Adrenal gland (tissue), 9 donors: ENCODE measurements at regions not wholly inside any gene's neighbourhood (a gene's known extent, or its start where the extent isn't known, plus 50 kb on each side); places are given as distances from the start of the nearest gene placed in this dataset.
A peak's percentile ranks its signal among the peaks of the same experiment; 100 is the strongest.

ENCODE experiments used
- DNase-seq, 7 donors: peaks; one replicate each; pipeline ENCODE4 v3.0.0-alpha.2; 2019 to 2020
- H3K27ac ChIP-seq, 5 donors: fragments of 200-600 bp; sonication (generic) in 4 of 5; 1 replicate in 3 of 5; 2 replicates in 2 of 5; pipeline versions ENCODE4 v1.5.1 to v1.8.0; 2016 to 2020; ENCODE audit warnings: mild to moderate bottlenecking in 1 of 5
- H3K27me3 ChIP-seq: fragments of 200-600 bp; 2 replicates; pipeline ENCODE4 v1.8.0; 2021
- H3K36me3 ChIP-seq, 2 donors: fragments of 200-600 bp; replicated peaks in 1 of 2; 1 replicate in 1 of 2; 2 replicates in 1 of 2; pipeline versions ENCODE4 v1.5.1 to v1.8.0; 2018 to 2022
- H3K4me1 ChIP-seq, 2 donors: fragments of 200-600 bp; replicated peaks in 1 of 2; 1 replicate in 1 of 2; 2 replicates in 1 of 2; pipeline versions ENCODE4 v1.5.1 to v1.8.0; 2018 to 2021
- H3K4me3 ChIP-seq, 4 donors: fragments of 200-600 bp; sonication (generic) in 3 of 4; one replicate each; pipeline ENCODE4 v1.5.1; 2016 to 2018
- H3K9me3 ChIP-seq, 3 donors: fragments of 200-600 bp; sonication (generic) in 1 of 3; replicated peaks in 1 of 3; 1 replicate in 2 of 3; 2 replicates in 1 of 3; pipeline versions ENCODE4 v1.5.1 to v1.8.0; 2016 to 2021
- CTCF ChIP-seq, 6 experiments: fragments of 450-650 bp in 4 of 6; fragments of 200-600 bp in 2 of 6; sonication (generic) in 1 of 6; IDR thresholded peaks; 1 replicate in 5 of 6; 2 replicates in 1 of 6; pipeline versions ENCODE4 v1.5.1 to v1.8.0; 2016 to 2021; ENCODE audit warnings: antibody characterized with exemption in 6 of 6, mild to moderate bottlenecking in 2 of 6, moderate library complexity in 1 of 6
- POLR2A ChIP-seq, 2 donors: fragments of 450-650 bp; IDR thresholded peaks; one replicate each; pipeline ENCODE4 v1.6.1; 2017; ENCODE audit warnings: antibody characterized with exemption in 2 of 2, mild to moderate bottlenecking in 2 of 2, moderate library complexity in 1 of 2
- WGBS, 4 donors: extraction: QIAGEN DNeasy Blood & Tissue Kit in 2 of 4; methylation state at CpG; one replicate each; pipeline versions ENCODE4 v1.1.5 to v1.1.7; 2013 to 2017; 5-methylcytosine and 5-hydroxymethylcytosine counted together
- intact Hi-C, 2 donors: fragments of 100-400 bp; cut with DNase I; formaldehyde crosslinking; loops; one replicate each; pipeline versions ENCODE4 v1.14.1 to v1.15.0; 2022 to 2023
- donor health status: healthy with polysubstance abuse.
- donor health status: Bipolar disorder and iron deficiency.
- donor health status: DM: yes; HTN: yes; CAD: no.
- donor health status: DM: no; HTN: no; CAD: no.
- donor health status: DM: no; HTN: no; CAD: no.

- WGBS, 4 donors = 19 to 36% (median 28%) methylated on average over 1 of the region's 1 CpG
- Histone ChIP-seq H3K36me3 (no peaks in the 10 kb centered on the region), H3K27ac (peak overlapping the region in 1 of 5 donors; percentile 35), H3K9me3 (no peaks in the 10 kb centered on the region), H3K4me3 (no peak overlapping the region), H3K27me3 (no peaks in the 10 kb centered on the region), H3K4me1 (peaks cover 0 to 21% of the 10 kb centered on the region in 2 donors)
- DNase-seq = no peak
- TF ChIP-seq CTCF (IDR thresholded peaks at IDR 0.05) = no peak
- TF ChIP-seq POLR2A (IDR thresholded peaks at IDR 0.05) = no peak
- intact Hi-C loops = no loop called here
These were observed 117.2 kb upstream of the FGGY start for GRCh38 chr1:59179673-59180072.

- TF ChIP-seq CTCF (IDR thresholded peaks at IDR 0.05) = no peak
- no peak for TF ChIP-seq POLR2A (IDR thresholded peaks at IDR 0.05)
- no peaks in the 10 kb centered on the region for H3K36me3 ChIP-seq
- H3K4me3 ChIP-seq = no peak overlapping the region
- H3K4me1 ChIP-seq = peaks cover 0 to 21% of the 10 kb centered on the region in 2 donors
- H3K9me3 ChIP-seq = no peaks in the 10 kb centered on the region
- intact Hi-C loops = no loop called here
- H3K27ac ChIP-seq = peak overlapping the region in 1 of 5 donors; percentile 35
- H3K27me3 ChIP-seq = no peaks in the 10 kb centered on the region
- DNase-seq = no peak
- 33 to 40% (median 35%) methylated on average over 2 of the region's 2 CpGs for WGBS, 4 donors
These were observed 116.2 kb upstream of the FGGY start for GRCh38 chr1:59180735-59181134.

GRCh38 chr1:59183749-59184317 is 113.1 kb upstream of the FGGY start:
- Histone ChIP-seq H3K9me3 (no peaks in the 10 kb centered on the region), H3K27ac (no peak overlapping the region), H3K4me1 (peaks cover 0 to 21% of the 10 kb centered on the region in 2 donors), H3K27me3 (no peaks in the 10 kb centered on the region), H3K36me3 (no peaks in the 10 kb centered on the region), H3K4me3 (no peak overlapping the region)
- no peak for DNase-seq
- intact Hi-C loops = no loop called here
- WGBS, 4 donors = 84 to 94% (median 89%) methylated on average over 3 of the region's 3 CpGs
- no peak for TF ChIP-seq POLR2A (IDR thresholded peaks at IDR 0.05)
- no peak for TF ChIP-seq CTCF (IDR thresholded peaks at IDR 0.05)

- no peaks in the 10 kb centered on the region for H3K27me3 ChIP-seq
- no peaks in the 10 kb centered on the region for H3K36me3 ChIP-seq
- peaks cover 0 to 18% of the 10 kb centered on the region in 2 donors for H3K4me1 ChIP-seq
- no peak overlapping the region for H3K4me3 ChIP-seq
- H3K9me3 ChIP-seq = no peaks in the 10 kb centered on the region
- no peak overlapping the region for H3K27ac ChIP-seq
- 94 to 99% (median 94%) methylated on average over 5 of the region's 5 CpGs for WGBS, 4 donors
- TF ChIP-seq CTCF (IDR thresholded peaks at IDR 0.05) = no peak
- no peak for TF ChIP-seq POLR2A (IDR thresholded peaks at IDR 0.05)
- intact Hi-C loops = no loop called here
- DNase-seq = no peak
These were observed 112.5 kb upstream of the FGGY start for GRCh38 chr1:59184365-59184905.
